ENCODE measurements at regions not wholly inside any gene's neighbourhood (a gene's known extent, or its start where the extent isn't known, plus 50 kb on each side); places are given as distances from the start of the nearest gene placed in this dataset.

- TF ChIP-seq EZH2phosphoT487 (IDR thresholded peaks at IDR 0.05; ENCODE audit: insufficient read depth, low read depth) (no peak), EZH2 (IDR thresholded peaks at IDR 0.05; ENCODE audit: insufficient read depth, poor library complexity, severe bottlenecking) (no peak)
Observed at GRCh38 chr16:11408216-11408615, 63.0 kb downstream of the RMI2 start.
